Transverse colon (tissue), 4 donors: ENCODE measurements at regions not wholly inside any gene's neighbourhood (a gene's known extent, or its start where the extent isn't known, plus 50 kb on each side); places are given as distances from the start of the nearest gene placed in this dataset.

Experiments
- DNase-seq: peaks from one replicate; pipeline ENCODE4 v3.0.0-alpha.2; 2019
- H3K27ac ChIP-seq, 4 donors: fragments of 200-600 bp; sonication (generic); 2 replicates each; pipeline ENCODE4 v1.5.1; 2016 to 2018; ENCODE audit warnings: inconsistent platforms in 4 of 4
- H3K27me3 ChIP-seq: fragments of 200-600 bp; sonication (generic); 2 replicates; pipeline ENCODE4 v1.5.1; 2017; ENCODE audit warnings: inconsistent platforms
- H3K36me3 ChIP-seq, 4 donors: fragments of 200-600 bp; sonication (generic); 2 replicates each; pipeline ENCODE4 v1.5.1; 2017 to 2019; ENCODE audit warnings: inconsistent platforms in 4 of 4
- H3K4me1 ChIP-seq, 4 donors: fragments of 200-600 bp; sonication (generic); 2 replicates each; pipeline ENCODE4 v1.5.1; 2017 to 2020; ENCODE audit warnings: inconsistent platforms in 4 of 4
- H3K4me3 ChIP-seq, 4 donors: fragments of 200-600 bp; sonication (generic); 1 replicate in 1 of 4; 2 replicates in 3 of 4; pipeline versions ENCODE4 v1.5.1 to v1.6.1; 2017 to 2019; ENCODE audit warnings: inconsistent platforms in 4 of 4
- H3K9me3 ChIP-seq, 2 donors: fragments of 200-600 bp; sonication (generic); 2 replicates each; pipeline ENCODE4 v1.5.1; 2017 to 2019; ENCODE audit warnings: inconsistent platforms in 2 of 2
- EP300 ChIP-seq: sonication (generic); formaldehyde crosslinking; IDR thresholded peaks from one replicate; pipeline ENCODE4 v1.6.1; 2017; ENCODE audit warnings: antibody characterized with exemption, low read depth
- POLR2A ChIP-seq: fragments of 450-650 bp; IDR thresholded peaks from one replicate; pipeline ENCODE4 v1.6.1; 2016; ENCODE audit warnings: antibody characterized with exemption, mild to moderate bottlenecking, moderate library complexity
- POLR2AphosphoS5 ChIP-seq, 3 donors: sonication (generic); formaldehyde crosslinking; IDR thresholded peaks; one replicate each; pipeline ENCODE4 v1.6.1; 2016; ENCODE audit warnings: antibody characterized with exemption in 3 of 3
- WGBS, 2 donors: methylation state at CpG; one replicate each; pipeline ENCODE4 v1.1.5; 2018; ENCODE audit warnings: low coverage in 1 of 2; 5-methylcytosine and 5-hydroxymethylcytosine counted together
- in situ Hi-C, 4 donors: fragments of 200-750 bp; cut with MboI; loops; one replicate each; pipeline versions ENCODE4 v1.15.0 to v1.15.1; 2017; ENCODE audit warnings: low sequenced_read_pairs in 3 of 4, low pct_ligation_motif_present in 1 of 4, low pct_unique_long_range_greater_than_20kb in 1 of 4
- intact Hi-C: fragments of 100-400 bp; cut with DNase I; formaldehyde crosslinking; loops from one replicate; pipeline ENCODE4 v1.15.1; 2023; ENCODE audit warnings: low total_unique reads
- TF ChIP-seq, protein P1 (sequence below), 5 experiments: fragments of 200-600 bp in 3 of 5; fragments of 450-650 bp in 2 of 5; sonication (generic) in 3 of 5; IDR thresholded peaks; 1 replicate in 2 of 5; 2 replicates in 3 of 5; pipeline ENCODE4 v1.5.1; 2016 to 2017; ENCODE audit warnings: antibody characterized with exemption in 5 of 5, inconsistent platforms in 3 of 5, mild to moderate bottlenecking in 2 of 5, moderate library complexity in 1 of 5

DNA sequence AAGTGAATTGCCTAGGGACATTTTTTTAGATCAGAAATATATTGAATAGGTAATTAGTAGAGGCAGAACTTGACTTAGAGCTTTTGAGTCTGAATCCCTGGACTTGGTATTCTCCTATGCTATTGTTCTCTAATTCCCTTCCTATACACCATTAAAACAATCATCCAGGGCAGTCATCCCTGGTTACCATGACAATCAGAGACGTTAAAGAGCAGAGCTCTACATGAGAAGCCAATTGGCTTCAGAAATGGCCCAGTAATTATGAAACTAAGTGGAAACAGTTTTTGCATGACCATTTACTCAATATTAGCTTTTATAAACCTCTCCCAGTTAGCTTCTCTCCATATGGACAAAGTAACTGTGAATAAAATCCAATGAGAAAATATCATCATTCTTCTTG lies 182.1 kb upstream of the TP63 start:
- no peak for TF ChIP-seq POLR2AphosphoS5 (IDR thresholded peaks at IDR 0.05)
- TF ChIP-seq POLR2A: no peak
- TF ChIP-seq, protein P1, sequence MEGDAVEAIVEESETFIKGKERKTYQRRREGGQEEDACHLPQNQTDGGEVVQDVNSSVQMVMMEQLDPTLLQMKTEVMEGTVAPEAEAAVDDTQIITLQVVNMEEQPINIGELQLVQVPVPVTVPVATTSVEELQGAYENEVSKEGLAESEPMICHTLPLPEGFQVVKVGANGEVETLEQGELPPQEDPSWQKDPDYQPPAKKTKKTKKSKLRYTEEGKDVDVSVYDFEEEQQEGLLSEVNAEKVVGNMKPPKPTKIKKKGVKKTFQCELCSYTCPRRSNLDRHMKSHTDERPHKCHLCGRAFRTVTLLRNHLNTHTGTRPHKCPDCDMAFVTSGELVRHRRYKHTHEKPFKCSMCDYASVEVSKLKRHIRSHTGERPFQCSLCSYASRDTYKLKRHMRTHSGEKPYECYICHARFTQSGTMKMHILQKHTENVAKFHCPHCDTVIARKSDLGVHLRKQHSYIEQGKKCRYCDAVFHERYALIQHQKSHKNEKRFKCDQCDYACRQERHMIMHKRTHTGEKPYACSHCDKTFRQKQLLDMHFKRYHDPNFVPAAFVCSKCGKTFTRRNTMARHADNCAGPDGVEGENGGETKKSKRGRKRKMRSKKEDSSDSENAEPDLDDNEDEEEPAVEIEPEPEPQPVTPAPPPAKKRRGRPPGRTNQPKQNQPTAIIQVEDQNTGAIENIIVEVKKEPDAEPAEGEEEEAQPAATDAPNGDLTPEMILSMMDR (IDR thresholded peaks at IDR 0.05): no peak
- Histone ChIP-seq H3K27me3 (no peaks in the 10 kb centered on the region), H3K4me1 (no peaks in the 10 kb centered on the region), H3K27ac (no peak overlapping the region), H3K4me3 (no peak overlapping the region), H3K9me3 (no peaks in the 10 kb centered on the region), H3K36me3 (no peaks in the 10 kb centered on the region)
- in situ Hi-C loops (no loop called here), intact Hi-C loops (no loop called here)
- DNase-seq: no peak
- 52% methylated on average over 1 of the region's 1 CpG; no CpG with 5 or more reads in 1 of the 2 donors for WGBS, 2 donors

DNA sequence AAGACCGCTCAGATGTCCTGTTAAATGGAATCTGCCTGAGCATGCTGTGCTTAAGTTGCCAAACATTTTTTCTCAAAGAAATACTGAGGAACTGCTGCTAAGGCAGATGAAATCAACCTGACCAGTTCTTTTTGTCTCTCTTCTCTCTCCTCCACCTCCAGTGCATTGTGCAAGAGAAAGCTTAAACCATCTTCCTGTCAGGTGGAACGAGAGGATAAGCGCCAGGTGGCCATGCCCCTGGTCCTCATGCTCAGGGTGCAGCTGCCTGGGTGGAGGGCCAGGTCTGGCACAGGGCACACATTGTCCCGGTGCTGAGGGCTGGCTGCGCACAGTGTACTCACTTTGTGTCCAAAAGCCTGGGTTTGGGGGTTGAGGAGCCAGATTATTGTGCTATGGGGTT lies 176.2 kb upstream of the TP63 start:
- no peaks in the 10 kb centered on the region for H3K9me3 ChIP-seq
- in situ Hi-C loops: no loop called here
- no peak overlapping the region for H3K4me3 ChIP-seq
- WGBS, 2 donors: 86 to 91% methylated on average over 1 to 5 of the region's 5 CpGs
- intact Hi-C loops: no loop called here
- no peaks in the 10 kb centered on the region for H3K4me1 ChIP-seq
- no peak overlapping the region for H3K27ac ChIP-seq
- H3K36me3 ChIP-seq: no peaks in the 10 kb centered on the region
- TF ChIP-seq POLR2AphosphoS5 (IDR thresholded peaks at IDR 0.05) (no peak), POLR2A (no peak), EP300 (no peak)
- TF ChIP-seq, protein P1 (IDR thresholded peaks at IDR 0.05): no peak
- DNase-seq: no peak
- H3K27me3 ChIP-seq: no peaks in the 10 kb centered on the region

DNA sequence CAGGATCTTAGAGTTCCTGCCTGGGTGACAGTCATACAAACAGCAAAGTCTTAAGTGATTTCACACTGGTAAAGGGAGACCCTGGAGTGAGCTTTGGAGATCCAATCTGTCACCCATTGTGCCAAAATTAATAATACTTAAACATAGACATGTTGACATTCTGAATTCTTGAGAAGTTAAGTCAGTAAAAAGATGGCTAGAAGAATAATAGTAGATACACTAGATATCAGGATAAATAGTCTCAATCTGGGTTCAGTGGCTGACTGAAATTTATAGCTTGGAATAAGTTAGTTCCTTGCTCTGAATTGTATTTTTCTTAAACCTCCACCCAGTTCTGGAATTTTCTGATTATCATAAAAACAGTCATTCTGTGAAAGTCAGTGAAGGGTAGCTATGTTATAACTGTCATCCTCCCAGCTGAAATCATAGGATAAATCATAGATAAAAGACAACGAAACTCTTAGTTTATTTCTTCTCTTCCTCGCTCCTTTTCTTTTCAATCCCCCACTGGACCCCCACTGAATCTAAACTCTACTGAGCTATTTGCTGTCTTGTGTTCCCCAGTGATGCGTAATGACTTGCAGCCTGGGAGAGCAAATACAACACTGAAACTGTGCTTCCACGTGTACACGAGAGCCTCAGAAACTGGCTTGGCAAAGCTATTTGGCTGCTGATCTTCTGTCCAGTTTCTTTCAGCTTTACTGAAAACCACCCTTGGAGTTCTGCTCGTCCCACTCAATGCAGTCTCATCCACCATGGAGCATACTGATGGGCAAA lies 175.4 kb upstream of the TP63 start:
- Histone ChIP-seq H3K4me3 (no peak overlapping the region), H3K27ac (no peak overlapping the region), H3K27me3 (no peaks in the 10 kb centered on the region), H3K36me3 (no peaks in the 10 kb centered on the region), H3K4me1 (no peaks in the 10 kb centered on the region), H3K9me3 (no peaks in the 10 kb centered on the region)
- intact Hi-C loops: no loop called here
- no peak for TF ChIP-seq POLR2AphosphoS5 (IDR thresholded peaks at IDR 0.05)
- TF ChIP-seq, protein P1 (IDR thresholded peaks at IDR 0.05): no peak
- TF ChIP-seq EP300: no peak
- no peak for TF ChIP-seq POLR2A
- WGBS, 2 donors: 91% methylated on average over 5 to 6 of the region's 6 CpGs
- in situ Hi-C loops: no loop called here
- DNase-seq: no peak

DNA sequence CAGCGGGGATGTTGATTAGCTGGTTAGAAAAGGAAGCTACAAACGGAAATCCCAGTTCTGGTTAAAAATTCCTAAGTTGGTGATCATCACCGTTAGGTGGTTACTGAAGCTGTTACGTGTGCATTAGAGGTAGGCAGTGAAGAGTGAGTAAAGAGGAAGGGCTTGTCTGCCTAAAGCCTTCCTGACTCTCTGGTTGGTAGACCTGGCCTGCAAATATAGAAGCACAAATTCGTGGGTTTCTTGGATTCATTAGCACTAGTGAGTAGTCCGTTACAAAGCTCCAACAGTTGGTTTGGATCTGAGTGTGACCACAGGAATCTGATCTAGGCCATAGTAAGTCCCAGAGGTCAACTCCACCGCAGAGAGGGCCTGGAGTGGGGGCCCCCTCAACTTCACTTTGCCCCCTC lies 174.0 kb upstream of the TP63 start:
- TF ChIP-seq POLR2AphosphoS5 (IDR thresholded peaks at IDR 0.05): no peak
- TF ChIP-seq EP300: no peak
- TF ChIP-seq, protein P1 (IDR thresholded peaks at IDR 0.05): no peak
- no peak for TF ChIP-seq POLR2A
- Histone ChIP-seq H3K36me3 (no peaks in the 10 kb centered on the region), H3K4me3 (no peak overlapping the region), H3K9me3 (no peaks in the 10 kb centered on the region), H3K27me3 (no peaks in the 10 kb centered on the region), H3K4me1 (no peaks in the 10 kb centered on the region), H3K27ac (no peak overlapping the region)
- DNase-seq: no peak
- in situ Hi-C loops: no loop called here
- intact Hi-C loops: no loop called here
- WGBS, 2 donors: 69 to 78% methylated on average over 3 to 7 of the region's 7 CpGs
